GM23338 (cell line): ENCODE measurements at regions not wholly inside any gene's neighbourhood (a gene's known extent, or its start where the extent isn't known, plus 50 kb on each side); places are given as distances from the start of the nearest gene placed in this dataset.

Experiments
- ATAC-seq: fragments of 200-7000 bp; cut with Tn5 transposase; 3 replicates; pipeline ENCODE4 v1.9.1; 2020
- DNase-seq: peaks from one replicate; pipeline ENCODE4 v3.0.0-alpha.2; 2015; ENCODE audit warnings: low spot score
- H2AFZ ChIP-seq: fragments of 200-600 bp; sonication (generic); 2 replicates; pipeline ENCODE4 v1.8.0; 2016; ENCODE audit warnings: antibody characterized with exemption, mild to moderate bottlenecking, moderate library complexity
- H3F3A ChIP-seq: fragments of 200-600 bp; sonication (generic); replicated peaks from 2 replicates; pipeline ENCODE4 v1.8.0; 2017; ENCODE audit warnings: antibody characterized with exemption, mixed run types, low read depth
- H3K27ac ChIP-seq: fragments of 200-600 bp; sonication (generic); 2 replicates; pipeline ENCODE4 v1.6.1; 2016; ENCODE audit warnings: low read depth
- H3K27me3 ChIP-seq: fragments of 200-600 bp; sonication (generic); 2 replicates; pipeline ENCODE4 v1.8.0; 2016; ENCODE audit warnings: mild to moderate bottlenecking, mixed run types, moderate library complexity; ENCODE audit not compliant: insufficient read depth
- H3K36me3 ChIP-seq: fragments of 200-600 bp; sonication (generic); 2 replicates; pipeline ENCODE4 v1.8.0; 2016; ENCODE audit warnings: mild to moderate bottlenecking; ENCODE audit not compliant: insufficient read depth
- H3K4me1 ChIP-seq: fragments of 200-600 bp; sonication (generic); 2 replicates; pipeline ENCODE4 v1.8.0; 2016; ENCODE audit warnings: mild to moderate bottlenecking, moderate library complexity; ENCODE audit not compliant: insufficient read depth
- H3K4me2 ChIP-seq: fragments of 200-600 bp; sonication (generic); 2 replicates; pipeline ENCODE4 v1.7.1; 2017; ENCODE audit warnings: mixed run types
- H3K4me3 ChIP-seq: fragments of 200-600 bp; sonication (generic); 2 replicates; pipeline ENCODE4 v1.6.1; 2016; ENCODE audit warnings: mixed run types
- H3K79me2 ChIP-seq: fragments of 200-600 bp; sonication (generic); replicated peaks from 2 replicates; pipeline ENCODE4 v1.8.0; 2017; ENCODE audit warnings: mild to moderate bottlenecking; ENCODE audit not compliant: insufficient read depth
- H3K9me2 ChIP-seq: fragments of 200-600 bp; sonication (generic); 2 replicates; pipeline ENCODE4 v1.8.0; 2017; ENCODE audit not compliant: insufficient read depth
- H4K20me1 ChIP-seq: fragments of 200-600 bp; sonication (generic); replicated peaks from 2 replicates; pipeline ENCODE4 v1.8.0; 2017; ENCODE audit warnings: mild to moderate bottlenecking; ENCODE audit not compliant: insufficient read depth
- H3K27ac Mint-ChIP-seq: 2 replicates; pipeline ENCODE4 v1.8.0; 2020; ENCODE audit warnings: inconsistent platforms, mild to moderate bottlenecking, moderate library complexity, mixed read lengths
- H3K27me3 Mint-ChIP-seq: 3 replicates; pipeline ENCODE4 v1.8.0; 2022; ENCODE audit warnings: low read depth, mild to moderate bottlenecking, moderate library complexity, mixed read lengths, inconsistent platforms; ENCODE audit not compliant: insufficient read depth, poor library complexity
- H3K36me3 Mint-ChIP-seq: 3 replicates; pipeline ENCODE4 v1.8.0; 2021; ENCODE audit warnings: low read depth, mild to moderate bottlenecking, inconsistent platforms, moderate library complexity, mixed read lengths
- H3K4me1 Mint-ChIP-seq: 3 replicates; pipeline ENCODE4 v1.8.0; 2020; ENCODE audit warnings: mild to moderate bottlenecking, inconsistent platforms, mixed read lengths
- H3K4me3 Mint-ChIP-seq: 3 replicates; pipeline ENCODE4 v1.8.0; 2021; ENCODE audit warnings: moderate library complexity, mild to moderate bottlenecking, inconsistent platforms, mixed read lengths
- H3K9me3 Mint-ChIP-seq: 3 replicates; pipeline ENCODE4 v1.8.0; 2020; ENCODE audit warnings: moderate library complexity, mild to moderate bottlenecking, inconsistent platforms, mixed read lengths
- CREB1 ChIP-seq: fragments of 250-450 bp; sonication (Bioruptor Pico); IDR thresholded peaks from 2 replicates; pipeline ENCODE4 v1.5.0; 2020; ENCODE audit warnings: low read depth, mild to moderate bottlenecking, moderate library complexity
- CTCF ChIP-seq, 2 experiments: fragments of 200-600 bp in 1 of 2; sonication (generic) in 1 of 2; conservative IDR thresholded peaks; 2 replicates each; pipeline versions ENCODE4 v1.5.1 to v1.6.1; 2016 to 2017; ENCODE audit warnings: antibody characterized with exemption in 2 of 2, low read depth in 2 of 2, mild to moderate bottlenecking in 2 of 2, moderate library complexity in 1 of 2
- ETS1 ChIP-seq: IDR thresholded peaks from 2 replicates; pipeline ENCODE4 v1.6.1; 2016; ENCODE audit warnings: antibody characterized with exemption
- EZH2 ChIP-seq: fragments of 200-600 bp; sonication (generic); IDR thresholded peaks from one replicate; pipeline ENCODE4 v1.8.0; 2017; ENCODE audit warnings: antibody characterized with exemption, mild to moderate bottlenecking, low read depth; ENCODE audit not compliant: unreplicated experiment
- EZH2phosphoT487 ChIP-seq: fragments of 200-600 bp; sonication (generic); IDR thresholded peaks from one replicate; pipeline ENCODE4 v1.8.1; 2018; ENCODE audit warnings: antibody characterized with exemption; ENCODE audit not compliant: unreplicated experiment
- JUNB ChIP-seq: IDR thresholded peaks from one replicate; pipeline ENCODE4 v1.6.1; 2016; ENCODE audit warnings: antibody characterized with exemption; ENCODE audit not compliant: unreplicated experiment
- NANOG ChIP-seq: IDR thresholded peaks from 2 replicates; pipeline ENCODE4 v1.6.1; 2016; ENCODE audit warnings: antibody characterized with exemption, borderline replicate concordance
- POLR2AphosphoS5 ChIP-seq: IDR thresholded peaks from 2 replicates; pipeline ENCODE4 v1.6.1; 2016; ENCODE audit warnings: antibody characterized with exemption, low read depth
- REST ChIP-seq: IDR thresholded peaks from one replicate; pipeline ENCODE4 v1.6.1; 2018; ENCODE audit warnings: antibody characterized with exemption; ENCODE audit not compliant: unreplicated experiment
- STAT1 ChIP-seq: IDR thresholded peaks from one replicate; pipeline ENCODE4 v1.6.1; 2016; ENCODE audit warnings: antibody characterized with exemption; ENCODE audit not compliant: unreplicated experiment
- ZNF114 ChIP-seq: fragments of 250-450 bp; sonication (Bioruptor Pico); IDR thresholded peaks from 2 replicates; pipeline ENCODE4 v1.5.0; 2020; ENCODE audit warnings: mild to moderate bottlenecking, moderate library complexity
- ZNF331 ChIP-seq: fragments of 250-450 bp; sonication (Bioruptor Pico); IDR thresholded peaks from 2 replicates; pipeline ENCODE4 v1.5.0; 2020; ENCODE audit warnings: low read depth, mild to moderate bottlenecking, moderate library complexity
- ZNF462 ChIP-seq: fragments of 250-450 bp; sonication (Bioruptor Pico); IDR thresholded peaks from 2 replicates; pipeline ENCODE4 v1.5.0; 2020; ENCODE audit warnings: mild to moderate bottlenecking, moderate library complexity

- H3K4me3 ChIP-seq, result no peak overlapping the region
- no peak overlapping the region for H3K4me2 ChIP-seq
- H4K20me1 ChIP-seq, result no peaks in the 10 kb centered on the region
- H3F3A ChIP-seq, result no peaks in the 10 kb centered on the region
- H2AFZ ChIP-seq, result peak overlapping the region; percentile 61
- no peak for TF ChIP-seq REST
- no peak for TF ChIP-seq ZNF114 (CRISPR knock-in tag)
- no peak for TF ChIP-seq ZNF462 (CRISPR knock-in tag)
- no peak for TF ChIP-seq ETS1
- no peak for TF ChIP-seq JUNB
- no peak for TF ChIP-seq EZH2phosphoT487
- TF ChIP-seq CTCF (conservative IDR thresholded peaks at IDR 0.05; ENCODE audit: low read depth in 2 of 2), result no peak
- no peak for TF ChIP-seq NANOG
- no peak for TF ChIP-seq EZH2
- no peak for TF ChIP-seq ZNF331 (CRISPR knock-in tag)
- no peak for TF ChIP-seq STAT1
- no peak for TF ChIP-seq POLR2AphosphoS5
- no peak for TF ChIP-seq CREB1 (CRISPR knock-in tag)
- H3K4me3 Mint-ChIP-seq, result no peak overlapping the region
- H3K36me3 ChIP-seq, result no peaks in the 10 kb centered on the region
- no peak overlapping the region for H3K27ac ChIP-seq
- H3K27me3 Mint-ChIP-seq, result no peaks in the 10 kb centered on the region
- no peak for ATAC-seq
- H3K36me3 Mint-ChIP-seq, result no peaks in the 10 kb centered on the region
- no peaks in the 10 kb centered on the region for H3K9me2 ChIP-seq
- H3K27me3 ChIP-seq, result no peaks in the 10 kb centered on the region
- no peak overlapping the region for H3K27ac Mint-ChIP-seq
- H3K79me2 ChIP-seq, result no peaks in the 10 kb centered on the region
- H3K9me3 Mint-ChIP-seq, result no peaks in the 10 kb centered on the region
- H3K4me1 ChIP-seq, result no peaks in the 10 kb centered on the region
- DNase-seq, result no peak
- H3K4me1 Mint-ChIP-seq, result peaks cover 30% of the 10 kb centered on the region
Observed at GRCh38 chr10:129333706-129334105, 133.3 kb upstream of the MGMT start.
